ENCODE measurements at regions not wholly inside any gene's neighbourhood (a gene's known extent, or its start where the extent isn't known, plus 50 kb on each side); places are given as distances from the start of the nearest gene placed in this dataset.

- TF ChIP-seq, protein P1, sequence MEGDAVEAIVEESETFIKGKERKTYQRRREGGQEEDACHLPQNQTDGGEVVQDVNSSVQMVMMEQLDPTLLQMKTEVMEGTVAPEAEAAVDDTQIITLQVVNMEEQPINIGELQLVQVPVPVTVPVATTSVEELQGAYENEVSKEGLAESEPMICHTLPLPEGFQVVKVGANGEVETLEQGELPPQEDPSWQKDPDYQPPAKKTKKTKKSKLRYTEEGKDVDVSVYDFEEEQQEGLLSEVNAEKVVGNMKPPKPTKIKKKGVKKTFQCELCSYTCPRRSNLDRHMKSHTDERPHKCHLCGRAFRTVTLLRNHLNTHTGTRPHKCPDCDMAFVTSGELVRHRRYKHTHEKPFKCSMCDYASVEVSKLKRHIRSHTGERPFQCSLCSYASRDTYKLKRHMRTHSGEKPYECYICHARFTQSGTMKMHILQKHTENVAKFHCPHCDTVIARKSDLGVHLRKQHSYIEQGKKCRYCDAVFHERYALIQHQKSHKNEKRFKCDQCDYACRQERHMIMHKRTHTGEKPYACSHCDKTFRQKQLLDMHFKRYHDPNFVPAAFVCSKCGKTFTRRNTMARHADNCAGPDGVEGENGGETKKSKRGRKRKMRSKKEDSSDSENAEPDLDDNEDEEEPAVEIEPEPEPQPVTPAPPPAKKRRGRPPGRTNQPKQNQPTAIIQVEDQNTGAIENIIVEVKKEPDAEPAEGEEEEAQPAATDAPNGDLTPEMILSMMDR (conservative IDR thresholded peaks at IDR 0.05; ENCODE audit: low read length), result no peak
- TF ChIP-seq EZH2phosphoT487 (IDR thresholded peaks at IDR 0.05; ENCODE audit: borderline replicate concordance), result no peak
These were observed 199.9 kb upstream of the KCNK2 start for GRCh38 chr1:214882616-214883015.
